Right renal pelvis (tissue), 4 donors: ENCODE measurements at regions not wholly inside any gene's neighbourhood (a gene's known extent, or its start where the extent isn't known, plus 50 kb on each side); places are given as distances from the start of the nearest gene placed in this dataset.
"Not testable (repeated sequence)": the region's sequence is repeated elsewhere in the genome, so short reads cannot be mapped to it uniquely, and the experiment has no call there.

Experiments
- DNase-seq, 4 donors: peaks; one replicate each; pipeline ENCODE4 v3.0.0-alpha.2; 2013; ENCODE audit warnings: low read depth in 4 of 4, low spot score in 3 of 4, missing footprints in 1 of 4

- DNase-seq, result no peak
These were observed 163.9 kb upstream of the LCORL start for GRCh38 chr4:18185491-18185890.

DNA sequence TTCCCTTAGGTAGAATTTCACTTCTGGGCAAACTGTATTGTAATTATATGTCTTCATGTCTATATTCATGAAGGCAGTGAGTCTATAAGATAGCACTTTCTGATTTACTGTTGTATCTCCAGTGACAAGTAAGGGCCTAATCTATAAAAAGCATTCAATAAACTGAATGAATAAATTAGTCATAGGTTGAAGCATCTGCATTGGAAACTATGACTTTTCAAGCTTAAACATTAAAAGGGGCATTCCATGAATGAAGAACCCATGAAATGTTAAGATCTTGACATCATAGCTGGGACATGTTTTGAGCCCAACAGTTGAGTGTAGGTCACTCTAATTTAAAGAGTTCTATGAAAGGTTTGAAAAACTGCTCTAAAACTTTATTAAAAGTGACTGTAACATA lies 159.3 kb upstream of the LCORL start:
- no peak for DNase-seq

DNA sequence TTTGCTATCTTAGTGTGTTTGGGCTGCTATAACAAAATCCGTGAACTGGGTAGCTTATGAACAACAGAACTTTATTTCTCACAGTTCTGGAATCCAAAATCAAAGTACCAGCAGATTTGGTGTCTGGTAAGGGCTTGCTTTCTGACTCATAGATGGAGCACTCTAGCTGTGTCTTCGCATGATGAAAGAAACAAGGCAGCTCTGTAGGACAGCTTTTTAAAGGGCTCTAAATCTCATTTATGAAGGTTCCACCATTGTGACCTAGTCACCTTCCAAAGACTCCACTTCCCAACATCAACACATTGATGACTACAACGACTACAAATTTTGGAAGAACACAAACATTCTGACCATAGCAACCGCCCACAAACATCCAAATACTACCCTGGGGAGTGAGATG lies 158.6 kb upstream of the LCORL start:
- DNase-seq, result no peak

DNA sequence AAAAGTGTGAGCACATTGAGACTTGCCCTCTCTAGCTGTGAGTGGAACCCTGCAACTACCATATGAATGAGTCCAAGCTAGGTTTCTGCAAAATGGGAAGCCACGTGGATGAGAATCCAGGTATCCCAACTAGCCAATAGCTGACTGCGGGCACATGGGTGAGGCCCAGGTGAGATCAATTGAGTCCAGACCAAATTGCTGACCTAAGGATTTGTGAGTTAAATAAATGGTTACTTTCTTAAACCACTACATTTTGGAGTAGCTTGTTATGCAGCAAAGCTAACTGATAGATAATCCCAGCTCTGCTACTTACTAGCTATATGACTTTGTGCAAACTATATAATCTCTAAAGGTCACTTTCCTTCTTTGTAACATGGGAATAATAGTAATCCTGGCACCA lies 150.3 kb upstream of the LCORL start:
- DNase-seq, result no peak

GRCh38 chr4:18167831-18168230 lies 146.3 kb upstream of the LCORL start:
- no peak for DNase-seq

DNA sequence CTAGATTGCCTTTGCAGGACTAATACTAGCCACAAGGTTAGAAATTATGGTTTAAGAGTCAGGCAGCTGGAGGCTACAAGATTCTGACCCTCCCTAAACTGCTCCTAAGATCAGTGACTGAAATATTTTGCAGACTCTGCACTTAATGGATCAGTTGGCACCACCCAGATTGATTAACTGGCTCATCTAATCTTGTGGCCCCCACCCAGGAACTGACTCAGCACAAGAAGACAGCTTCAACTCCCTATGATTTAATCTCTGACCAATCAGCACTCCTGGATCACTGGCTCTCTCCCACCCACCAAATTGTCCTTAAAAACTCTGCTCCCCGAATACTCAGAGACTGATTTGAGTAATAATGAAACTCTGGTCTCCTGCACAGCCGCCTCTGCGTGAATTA lies 145.4 kb upstream of the LCORL start:
- no peak for DNase-seq

- no peak for DNase-seq
These were observed 140.9 kb upstream of the LCORL start for GRCh38 chr4:18162453-18162852.

DNA sequence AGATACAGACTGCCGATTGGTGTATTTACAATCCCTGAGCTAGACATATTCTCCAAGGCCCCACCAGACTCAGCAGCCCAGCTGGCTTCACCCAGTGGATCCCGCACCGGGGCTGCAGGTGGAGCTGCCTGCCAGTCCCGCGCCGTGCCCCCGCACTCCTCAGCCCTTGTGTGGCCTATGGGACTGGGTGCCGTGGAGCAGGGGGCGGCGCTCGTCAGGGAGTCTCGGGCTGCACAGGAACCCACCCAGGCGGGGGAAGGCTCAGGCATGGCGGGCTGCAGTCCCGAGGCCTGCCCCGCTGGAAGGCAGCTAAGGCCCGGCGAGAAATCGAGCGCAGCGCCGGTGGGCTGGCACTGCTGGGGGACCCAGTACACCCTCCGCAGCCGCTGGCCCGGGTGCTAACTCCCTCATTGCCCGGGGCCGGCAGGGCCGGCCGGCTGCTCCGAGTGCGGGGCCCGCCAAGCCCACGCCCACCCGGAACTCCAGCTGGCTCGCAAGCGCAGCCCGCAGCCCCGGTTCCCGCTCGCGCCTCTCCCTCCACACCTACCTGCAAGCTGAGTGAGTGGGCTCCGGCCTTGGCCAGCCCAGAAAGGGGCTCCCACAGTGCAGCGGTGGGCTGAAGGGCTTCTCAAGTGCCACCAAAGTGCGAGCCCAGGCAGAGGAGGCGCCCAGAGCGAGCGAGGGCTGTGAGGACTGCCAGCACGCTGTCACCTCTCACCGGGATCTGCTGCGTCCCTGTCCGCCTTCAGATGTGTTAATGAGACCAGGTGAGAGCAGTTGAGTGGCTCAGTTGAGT lies 137.8 kb upstream of the LCORL start:
- not testable (repeated sequence) for DNase-seq

- no peak for DNase-seq
These were observed 133.8 kb upstream of the LCORL start for GRCh38 chr4:18155067-18156041.

DNA sequence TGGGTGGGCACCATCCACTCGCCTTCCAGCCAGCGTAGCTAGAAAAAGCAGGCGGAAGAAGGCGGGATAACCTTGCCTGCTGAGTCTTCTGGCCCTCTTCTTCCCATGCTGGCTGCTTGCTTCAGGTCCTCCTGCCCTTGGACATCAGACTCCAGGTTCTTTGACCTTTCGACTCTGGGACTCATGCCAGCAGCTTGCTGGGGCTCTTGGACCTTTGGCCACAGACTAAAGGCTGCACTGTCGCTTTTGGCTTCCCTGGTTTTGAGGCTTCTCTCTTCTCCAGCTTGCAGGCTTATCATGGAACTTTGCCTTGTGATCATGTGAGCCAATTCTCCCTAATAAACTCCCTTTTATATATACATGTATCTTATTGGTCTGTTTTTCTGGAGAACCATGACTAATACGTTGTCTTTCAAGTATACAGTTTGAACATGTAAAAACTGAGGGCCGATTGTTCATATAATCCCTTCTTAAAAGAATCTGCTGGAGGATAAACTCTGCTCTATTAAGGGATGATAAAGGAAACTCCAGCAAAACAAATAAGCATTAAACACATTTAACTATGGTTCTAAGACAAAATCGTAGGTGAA lies 116.6 kb upstream of the LCORL start:
- no peak for DNase-seq

DNA sequence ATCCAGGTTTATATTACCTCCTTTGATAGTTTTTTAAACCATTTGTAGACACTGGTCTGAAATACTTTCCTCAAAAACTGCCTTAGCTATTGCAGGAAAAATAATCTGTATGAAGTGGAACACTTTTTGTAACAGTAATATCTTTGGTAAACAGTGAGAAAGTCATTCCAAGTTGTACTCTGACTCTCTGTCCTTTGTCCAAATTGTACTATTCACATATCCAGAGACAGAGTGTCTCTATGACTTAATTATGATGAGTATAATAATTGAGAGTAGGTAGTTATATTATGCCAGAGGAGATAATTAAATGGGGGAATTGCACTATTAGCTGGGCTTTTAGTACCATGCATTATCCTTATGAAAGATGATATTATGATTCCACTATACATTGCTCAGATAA lies 112.6 kb upstream of the LCORL start:
- no peak for DNase-seq

DNA sequence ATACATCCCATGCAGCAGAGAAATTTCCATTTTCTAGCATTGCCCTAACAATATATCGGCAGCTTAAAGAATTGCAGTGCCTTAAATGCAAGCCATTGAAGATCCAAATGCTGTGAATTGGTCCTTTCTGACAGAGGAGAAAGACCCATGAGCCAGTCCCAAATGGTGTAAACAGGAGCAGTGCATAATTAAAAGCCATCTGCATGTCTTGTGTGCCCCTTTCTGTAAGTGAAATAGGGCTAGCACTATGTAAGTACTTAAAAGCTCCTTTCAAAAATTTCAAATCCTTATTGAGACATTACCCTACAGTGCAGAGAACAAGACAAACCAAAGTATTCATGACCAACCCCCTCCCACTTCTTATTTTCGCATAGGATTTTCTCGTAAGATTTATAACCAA lies 108.7 kb upstream of the LCORL start:
- no peak for DNase-seq

GRCh38 chr4:18128241-18128640 lies 106.7 kb upstream of the LCORL start:
- no peak for DNase-seq

GRCh38 chr4:18127030-18127429 lies 105.5 kb upstream of the LCORL start:
- no peak for DNase-seq

- DNase-seq, result no peak
These were observed 92.3 kb upstream of the LCORL start for GRCh38 chr4:18113710-18114331.

DNA sequence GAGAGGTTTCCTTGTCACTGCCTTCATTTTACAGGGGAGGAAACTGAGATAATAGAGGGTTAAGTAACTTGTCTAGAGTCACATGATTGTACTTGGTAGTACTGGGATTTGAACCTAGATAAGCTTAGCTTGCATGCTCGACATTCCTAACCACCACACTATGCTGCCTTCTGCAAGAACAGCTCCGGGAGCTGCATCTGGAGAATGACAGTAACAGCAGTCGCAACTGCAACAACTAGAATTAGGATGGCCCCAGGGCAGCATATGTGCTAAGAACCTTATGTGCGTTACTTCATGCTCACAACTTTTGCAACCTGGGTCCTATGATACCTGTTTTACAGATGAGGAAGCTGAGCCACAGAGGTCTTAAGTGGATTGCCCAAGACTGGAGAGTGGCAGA lies 89.5 kb upstream of the LCORL start:
- DNase-seq, result no peak

- DNase-seq, result no peak
These were observed 88.5 kb upstream of the LCORL start for GRCh38 chr4:18110099-18110498.

- DNase-seq, result no peak
These were observed 88.1 kb upstream of the LCORL start for GRCh38 chr4:18109676-18110075.

DNA sequence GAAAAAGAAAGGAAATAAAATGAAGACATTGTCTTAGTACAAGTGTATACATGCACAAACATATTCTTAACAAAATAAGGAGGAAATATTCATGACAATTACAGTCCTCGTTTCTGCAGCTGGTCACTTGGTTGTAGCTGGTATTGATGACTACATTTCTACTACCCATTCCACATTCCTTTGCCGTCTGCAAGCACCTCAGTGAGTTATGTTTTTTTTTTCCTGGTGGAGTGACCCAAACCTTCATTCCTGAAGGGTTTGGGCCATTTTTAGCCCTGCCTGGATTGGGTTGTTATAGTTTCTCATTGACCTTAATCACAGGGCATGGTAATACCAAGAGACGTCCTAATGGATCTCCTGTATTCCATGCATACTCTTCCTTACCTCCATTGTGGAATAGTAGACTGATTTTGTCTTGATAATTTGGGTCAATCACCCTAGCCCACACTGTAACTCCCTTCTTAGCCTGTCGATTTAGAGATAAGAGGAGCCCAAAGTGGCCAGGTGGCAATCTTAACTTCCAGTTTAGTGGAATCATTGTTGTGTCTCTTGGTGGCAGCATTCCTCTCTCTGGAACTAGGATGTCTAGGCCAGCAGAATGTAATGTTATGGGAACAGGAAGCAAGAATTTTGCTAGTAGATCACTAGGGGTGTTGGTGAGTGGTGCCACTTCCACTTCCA lies 86.4 kb upstream of the LCORL start:
- DNase-seq, result not testable (repeated sequence)

- DNase-seq, result no peak
These were observed 85.1 kb upstream of the LCORL start for GRCh38 chr4:18106620-18107019.
